Endodermal cell (in vitro differentiated cells): ENCODE measurements at regions not wholly inside any gene's neighbourhood (a gene's known extent, or its start where the extent isn't known, plus 50 kb on each side); places are given as distances from the start of the nearest gene placed in this dataset.

Source experiments
- DNase-seq: peaks from one replicate; pipeline ENCODE4 v3.0.0-alpha.2; 2017
- H3K27ac ChIP-seq: 2 replicates; pipeline ENCODE4 v1.5.1; 2013; ENCODE audit warnings: mild to moderate bottlenecking, low read depth, low read length, moderate library complexity
- H3K27me3 ChIP-seq: 2 replicates; pipeline ENCODE4 v1.6.1; 2013; ENCODE audit warnings: mild to moderate bottlenecking, low read length, moderate library complexity; ENCODE audit not compliant: insufficient read depth, control insufficient read depth, poor library complexity, severe bottlenecking
- H3K36me3 ChIP-seq: 2 replicates; pipeline ENCODE4 v1.7.0; 2013; ENCODE audit warnings: mild to moderate bottlenecking, low read length, moderate library complexity; ENCODE audit not compliant: control insufficient read depth, insufficient read depth
- H3K4me1 ChIP-seq: one replicate; pipeline ENCODE4 v1.7.0; 2013; ENCODE audit warnings: low read length; ENCODE audit not compliant: control insufficient read depth, insufficient read depth
- H3K4me3 ChIP-seq: 2 replicates; pipeline ENCODE4 v1.5.1; 2013; ENCODE audit warnings: mild to moderate bottlenecking, low read length, moderate library complexity
- H3K9ac ChIP-seq: 2 replicates; pipeline ENCODE4 v1.6.1; 2013; ENCODE audit warnings: mild to moderate bottlenecking, low read length, moderate library complexity; ENCODE audit not compliant: poor library complexity, severe bottlenecking; ENCODE audit errors: extremely low read depth
- H3K9me3 ChIP-seq: 2 replicates; pipeline ENCODE4 v1.6.1; 2013; ENCODE audit warnings: mild to moderate bottlenecking, low read length, moderate library complexity; ENCODE audit not compliant: control insufficient read depth
- H3K27ac Mint-ChIP-seq: 2 replicates; pipeline ENCODE4 v1.8.0; 2020; ENCODE audit warnings: mixed read lengths
- H3K27me3 Mint-ChIP-seq: 2 replicates; pipeline ENCODE4 v1.8.0; 2021; ENCODE audit warnings: mild to moderate bottlenecking, mixed read lengths; ENCODE audit not compliant: insufficient read depth
- H3K36me3 Mint-ChIP-seq: 2 replicates; pipeline ENCODE4 v1.8.0; 2020; ENCODE audit warnings: low read depth, mixed read lengths
- H3K4me1 Mint-ChIP-seq: 2 replicates; pipeline ENCODE4 v1.8.0; 2020; ENCODE audit warnings: mixed read lengths
- H3K4me3 Mint-ChIP-seq: 2 replicates; pipeline ENCODE4 v1.8.0; 2020; ENCODE audit warnings: mild to moderate bottlenecking, moderate library complexity, mixed read lengths
- H3K9me3 Mint-ChIP-seq: 2 replicates; pipeline ENCODE4 v1.8.0; 2020; ENCODE audit warnings: mild to moderate bottlenecking, mixed read lengths
- WGBS, 2 experiments: methylation state at CpG; one replicate each; pipeline versions ENCODE4 v1.1.5 to v1.1.7; 2013; ENCODE audit warnings: missing lambda C conversion rate in 2 of 2, mixed read lengths in 1 of 2; ENCODE audit not compliant: insufficient coverage in 1 of 2, insufficient read length in 1 of 2; 5-methylcytosine and 5-hydroxymethylcytosine counted together
- TF ChIP-seq, protein P1 (sequence below): fragments of 200-600 bp; sonication (generic); conservative IDR thresholded peaks from 2 replicates; pipeline ENCODE4 v1.5.0; 2021; ENCODE audit warnings: antibody characterized with exemption, mild to moderate bottlenecking

DNA sequence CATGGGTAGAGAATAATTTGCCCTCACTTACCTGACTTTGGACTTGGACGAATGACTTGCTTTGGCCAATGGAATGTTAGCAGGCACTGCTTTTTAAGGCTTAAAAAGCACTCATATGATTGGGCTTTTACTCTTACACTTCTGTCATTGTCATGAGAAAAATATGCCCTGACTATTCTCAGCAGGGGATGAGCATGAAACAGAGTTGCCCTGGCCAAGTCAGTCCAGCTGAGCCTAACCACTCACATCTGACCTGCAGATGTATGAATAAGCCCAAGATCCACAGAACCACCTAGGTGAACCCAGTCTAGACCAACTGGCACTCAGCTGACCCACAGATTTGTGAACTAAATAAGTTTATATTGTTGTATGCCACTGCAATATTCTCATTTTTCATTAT lies 573.5 kb downstream of the TNS3 start:
- H3K4me3 Mint-ChIP-seq, result no peak overlapping the region
- H3K36me3 ChIP-seq, result no peaks in the 10 kb centered on the region
- no peak for DNase-seq
- TF ChIP-seq, protein P1, sequence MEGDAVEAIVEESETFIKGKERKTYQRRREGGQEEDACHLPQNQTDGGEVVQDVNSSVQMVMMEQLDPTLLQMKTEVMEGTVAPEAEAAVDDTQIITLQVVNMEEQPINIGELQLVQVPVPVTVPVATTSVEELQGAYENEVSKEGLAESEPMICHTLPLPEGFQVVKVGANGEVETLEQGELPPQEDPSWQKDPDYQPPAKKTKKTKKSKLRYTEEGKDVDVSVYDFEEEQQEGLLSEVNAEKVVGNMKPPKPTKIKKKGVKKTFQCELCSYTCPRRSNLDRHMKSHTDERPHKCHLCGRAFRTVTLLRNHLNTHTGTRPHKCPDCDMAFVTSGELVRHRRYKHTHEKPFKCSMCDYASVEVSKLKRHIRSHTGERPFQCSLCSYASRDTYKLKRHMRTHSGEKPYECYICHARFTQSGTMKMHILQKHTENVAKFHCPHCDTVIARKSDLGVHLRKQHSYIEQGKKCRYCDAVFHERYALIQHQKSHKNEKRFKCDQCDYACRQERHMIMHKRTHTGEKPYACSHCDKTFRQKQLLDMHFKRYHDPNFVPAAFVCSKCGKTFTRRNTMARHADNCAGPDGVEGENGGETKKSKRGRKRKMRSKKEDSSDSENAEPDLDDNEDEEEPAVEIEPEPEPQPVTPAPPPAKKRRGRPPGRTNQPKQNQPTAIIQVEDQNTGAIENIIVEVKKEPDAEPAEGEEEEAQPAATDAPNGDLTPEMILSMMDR, result no peak
- H3K9me3 ChIP-seq, result peaks cover 31% of the 10 kb centered on the region
- H3K9me3 Mint-ChIP-seq, result peaks cover 15% of the 10 kb centered on the region
- H3K4me3 ChIP-seq, result no peak overlapping the region
- peaks cover 15% of the 10 kb centered on the region for H3K4me1 ChIP-seq
- no peaks in the 10 kb centered on the region for H3K27me3 ChIP-seq
- peaks cover 19% of the 10 kb centered on the region for H3K36me3 Mint-ChIP-seq
- H3K4me1 Mint-ChIP-seq, result peaks cover 20% of the 10 kb centered on the region
- no peak overlapping the region for H3K27ac ChIP-seq
- H3K27me3 Mint-ChIP-seq, result no peaks in the 10 kb centered on the region
- WGBS, 2 experiments, result 86 to 100% methylated on average over 1 of the region's 1 CpG
- no peak overlapping the region for H3K27ac Mint-ChIP-seq
- H3K9ac ChIP-seq, result no peak overlapping the region

DNA sequence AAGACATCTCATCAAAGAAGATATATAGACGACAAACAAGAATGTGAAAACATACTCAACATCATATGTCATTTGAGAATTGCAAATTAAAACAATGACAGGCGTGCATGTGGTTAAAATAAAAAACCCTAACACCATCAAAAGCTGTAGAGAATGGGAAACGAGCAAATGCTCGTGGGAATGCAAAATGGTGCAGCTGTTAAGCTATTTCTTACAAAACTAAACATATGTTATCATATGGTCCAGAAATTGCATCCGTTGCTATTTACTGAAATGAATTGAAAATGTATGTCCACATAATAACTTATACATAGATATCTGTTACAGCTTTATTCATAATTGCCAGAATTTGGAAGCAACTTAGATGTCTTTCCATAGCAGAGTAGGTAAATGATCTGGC lies 574.4 kb downstream of the TNS3 start:
- Mint-ChIP-seq H3K9me3 (peaks cover 23% of the 10 kb centered on the region), H3K36me3 (peaks cover 24% of the 10 kb centered on the region), H3K4me3 (no peak overlapping the region), H3K4me1 (peaks cover 23% of the 10 kb centered on the region), H3K27ac (no peak overlapping the region), H3K27me3 (no peaks in the 10 kb centered on the region)
- TF ChIP-seq, protein P1, result no peak
- Histone ChIP-seq H3K9me3 (peaks cover 31% of the 10 kb centered on the region), H3K27me3 (no peaks in the 10 kb centered on the region), H3K9ac (no peak overlapping the region), H3K4me3 (no peak overlapping the region), H3K27ac (no peak overlapping the region), H3K36me3 (no peaks in the 10 kb centered on the region), H3K4me1 (peaks cover 11% of the 10 kb centered on the region)
- WGBS, 2 experiments, result 91 to 100% methylated on average over 1 to 4 of the region's 5 CpGs
- DNase-seq, result no peak

DNA sequence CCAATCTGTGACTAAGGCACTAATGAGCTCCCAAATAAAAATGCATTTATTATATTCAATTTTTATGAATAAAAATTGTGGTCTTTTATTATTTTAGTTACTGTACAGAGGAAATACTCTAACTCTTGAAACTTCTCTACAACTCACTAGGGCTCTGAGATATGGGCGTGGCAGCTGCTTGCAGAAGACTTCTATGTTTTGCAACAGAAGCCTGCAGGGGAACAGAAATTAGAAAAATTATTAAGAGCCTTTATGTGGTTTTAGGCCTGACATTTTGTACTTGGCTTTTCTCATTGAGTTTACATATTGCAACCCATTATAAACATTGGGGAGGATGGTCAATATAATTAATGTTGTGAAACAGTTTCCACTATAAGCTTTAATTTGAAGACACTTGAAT lies 581.4 kb downstream of the TNS3 start:
- peaks cover 10% of the 10 kb centered on the region for H3K9me3 Mint-ChIP-seq
- Histone ChIP-seq H3K9me3 (peaks cover 7% of the 10 kb centered on the region), H3K9ac (no peak overlapping the region), H3K27me3 (no peaks in the 10 kb centered on the region), H3K36me3 (no peaks in the 10 kb centered on the region), H3K4me3 (no peak overlapping the region), H3K4me1 (peaks cover 6% of the 10 kb centered on the region), H3K27ac (no peak overlapping the region)
- no peaks in the 10 kb centered on the region for H3K27me3 Mint-ChIP-seq
- peaks cover 19% of the 10 kb centered on the region for H3K4me1 Mint-ChIP-seq
- no peak overlapping the region for H3K27ac Mint-ChIP-seq
- 100% methylated on average over 1 of the region's 1 CpG; no CpG with 5 or more reads in 1 of the 2 experiments for WGBS, 2 experiments
- no peak overlapping the region for H3K4me3 Mint-ChIP-seq
- peaks cover 5% of the 10 kb centered on the region for H3K36me3 Mint-ChIP-seq
- TF ChIP-seq, protein P1, result no peak
- no peak for DNase-seq
